ENCODE measurements at regions not wholly inside any gene's neighbourhood (a gene's known extent, or its start where the extent isn't known, plus 50 kb on each side); places are given as distances from the start of the nearest gene placed in this dataset.

- H3K18ac ChIP-seq (ENCODE audit: extremely low read depth, low read length): no peak overlapping the region
- no peaks in the 10 kb centered on the region for H3K23me2 ChIP-seq (ENCODE audit: low read depth, low read length)
- H3K4me2 ChIP-seq (ENCODE audit: insufficient read depth in 1 of 2, low read depth in 2 of 2, low read length in 2 of 2): no peak overlapping the region
- H3K36me3 ChIP-seq (ENCODE audit: control insufficient read depth in 2 of 4, insufficient read depth in 4 of 4, low read length in 3 of 4): no peaks in the 10 kb centered on the region
- H2BK120ac ChIP-seq (replicated peaks; ENCODE audit: low read depth, low read length): no peak overlapping the region
- H2BK12ac ChIP-seq (ENCODE audit: low read depth, low read length): no peak overlapping the region
- no peaks in the 10 kb centered on the region for H3K4me1 ChIP-seq (replicated peaks in 1 of 4; ENCODE audit: control insufficient read depth in 3 of 4, insufficient read depth in 4 of 4, low read length in 3 of 4)
- H3K9me3 ChIP-seq (ENCODE audit: insufficient read depth in 2 of 2, low read depth in 1 of 2, low read length in 1 of 2): no peaks in the 10 kb centered on the region
- no peak overlapping the region for H4K91ac ChIP-seq (replicated peaks; ENCODE audit: insufficient read length, low read length)
- FAIRE-seq (no peak), DNase-seq (ENCODE audit: low read depth in 1 of 2, low spot score in 2 of 2) (no peak)
- CTCF ChIA-PET (ENCODE audit: partially characterized antibody): no interaction called here
- H3K56ac ChIP-seq (replicated peaks; ENCODE audit: insufficient read length, low read depth, low read length): no peak overlapping the region
- H2BK15ac ChIP-seq (ENCODE audit: low read length): no peak overlapping the region
- H2BK20ac ChIP-seq (ENCODE audit: low read length): no peak overlapping the region
- no peak overlapping the region for H2AK5ac ChIP-seq (ENCODE audit: low read depth, low read length)
- no peak overlapping the region for H3K9ac ChIP-seq (replicated peaks in 1 of 4; ENCODE audit: extremely low read depth in 1 of 4, low read depth in 3 of 4, low read length in 3 of 4)
- WGBS, 2 experiments (ENCODE audit: extremely low coverage in 1 of 2, insufficient coverage in 1 of 2, insufficient read length in 1 of 2, insufficient replicate concordance in 2 of 2, low coverage in 1 of 2, low lambda C conversion rate in 2 of 2, missing lambda C conversion rate in 1 of 2): 93% methylated on average over 3 of the region's 3 CpGs; no CpG with 5 or more reads in 1 of the 2 experiments
- H4K8ac ChIP-seq (ENCODE audit: extremely low read depth, insufficient read depth, low read length): no peak overlapping the region
- H3K27ac ChIP-seq (ENCODE audit: low read depth, low read length): no peak overlapping the region
- no peaks in the 10 kb centered on the region for H3K27me3 ChIP-seq (replicated peaks in 1 of 4; ENCODE audit: control insufficient read depth in 3 of 4, extremely low read depth in 1 of 4, insufficient read depth in 3 of 4, low read length in 3 of 4)
- H3K23ac ChIP-seq (ENCODE audit: insufficient read length): no peak overlapping the region
- no peak overlapping the region for H4K5ac ChIP-seq (ENCODE audit: insufficient read length, low read depth, low read length)
- POLR2A ChIA-PET (ENCODE audit: partially characterized antibody): no interaction called here
- no peak overlapping the region for H2BK5ac ChIP-seq (ENCODE audit: low read depth, low read length)
- H2AFZ ChIP-seq (ENCODE audit: low read length): no peak overlapping the region
- H3K4ac ChIP-seq (replicated peaks; ENCODE audit: insufficient read length, low read depth, low read length): no peak overlapping the region
- H3K79me2 ChIP-seq (ENCODE audit: control insufficient read depth in 1 of 2, insufficient read depth in 2 of 2, low read length in 2 of 2): no peaks in the 10 kb centered on the region
- no peak overlapping the region for H3K4me3 ChIP-seq (ENCODE audit: extremely low read depth in 1 of 4, insufficient read depth in 2 of 4, low read depth in 3 of 4, low read length in 4 of 4)
- H4K20me1 ChIP-seq (replicated peaks in 1 of 2; ENCODE audit: control insufficient read depth in 1 of 2, insufficient read depth in 2 of 2, low read length in 2 of 2): no peaks in the 10 kb centered on the region
- H3K79me1 ChIP-seq (ENCODE audit: low read depth, low read length): no peaks in the 10 kb centered on the region
- no peak overlapping the region for H3K14ac ChIP-seq (ENCODE audit: insufficient read length)
- no peak for TF ChIP-seq SUZ12 (IDR thresholded peaks at IDR 0.05; ENCODE audit: low read length)
- TF ChIP-seq CHD2 (IDR thresholded peaks at IDR 0.05; ENCODE audit: low read length): no peak
- no peak for TF ChIP-seq CTBP2 (IDR thresholded peaks at IDR 0.05; ENCODE audit: borderline replicate concordance, insufficient read depth, insufficient read length, low read length)
- TF ChIP-seq PHF8 (conservative IDR thresholded peaks at IDR 0.05; ENCODE audit: low read depth, low read length): no peak
- no peak for TF ChIP-seq CREB1 (IDR thresholded peaks at IDR 0.05)
- TF ChIP-seq ATF3 (IDR thresholded peaks at IDR 0.05; ENCODE audit: insufficient read depth, low read depth, low read length): no peak
- no peak for TF ChIP-seq FOSL1 (IDR thresholded peaks at IDR 0.05; ENCODE audit: insufficient read depth, low read depth, low read length)
- TF ChIP-seq NRF1 (IDR thresholded peaks at IDR 0.05; ENCODE audit: low read depth, low read length): no peak
- no peak for TF ChIP-seq CEBPB (IDR thresholded peaks at IDR 0.05; ENCODE audit: low read depth, low read length)
- TF ChIP-seq SIX5 (IDR thresholded peaks at IDR 0.05; ENCODE audit: low read depth, low read length): no peak
- no peak for TF ChIP-seq EGR1 (IDR thresholded peaks at IDR 0.05; ENCODE audit: borderline replicate concordance, low read depth, low read length)
- no peak for TF ChIP-seq USF2 (IDR thresholded peaks at IDR 0.05; ENCODE audit: low read length)
These were observed 217.2 kb downstream of the CHRM3 start for GRCh38 chr1:239603530-239603929.

All from H1 (cell line).